NCI-H446 (cell line): ENCODE measurements at regions not wholly inside any gene's neighbourhood (a gene's known extent, or its start where the extent isn't known, plus 50 kb on each side); places are given as distances from the start of the nearest gene placed in this dataset.
"Not testable (repeated sequence)": the region's sequence is repeated elsewhere in the genome, so short reads cannot be mapped to it uniquely, and the experiment has no call there.

ENCODE experiments used
- DNase-seq, 2 experiments: peaks; one replicate each; lab custom pipeline; 2025; lab: John Stamatoyannopoulos, UW

DNA sequence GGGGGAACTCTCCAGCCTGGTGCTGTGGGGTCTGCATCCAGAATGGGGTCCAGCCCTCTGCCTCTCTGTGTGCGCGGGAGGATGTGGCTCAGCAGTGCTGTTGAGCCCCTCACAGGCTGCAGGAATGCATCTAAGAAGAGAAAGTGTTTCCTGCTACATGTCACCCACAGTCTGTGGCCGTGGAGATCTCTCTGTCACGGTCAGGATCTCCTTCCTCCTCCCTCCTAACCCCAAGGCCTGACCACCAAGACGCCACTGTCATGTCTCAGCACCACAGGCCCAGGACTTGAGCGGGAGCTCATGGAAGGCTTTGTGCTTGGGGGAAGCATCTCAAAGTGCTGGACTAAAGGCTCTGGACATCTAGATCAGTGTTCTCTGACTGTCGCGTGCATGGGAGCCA, 90.1 kb downstream of the SREK1 start:
- DNase-seq: no peak

- no peak for DNase-seq
These were observed 94.3 kb downstream of the SREK1 start for GRCh38 chr5:66238435-66238834.

DNA sequence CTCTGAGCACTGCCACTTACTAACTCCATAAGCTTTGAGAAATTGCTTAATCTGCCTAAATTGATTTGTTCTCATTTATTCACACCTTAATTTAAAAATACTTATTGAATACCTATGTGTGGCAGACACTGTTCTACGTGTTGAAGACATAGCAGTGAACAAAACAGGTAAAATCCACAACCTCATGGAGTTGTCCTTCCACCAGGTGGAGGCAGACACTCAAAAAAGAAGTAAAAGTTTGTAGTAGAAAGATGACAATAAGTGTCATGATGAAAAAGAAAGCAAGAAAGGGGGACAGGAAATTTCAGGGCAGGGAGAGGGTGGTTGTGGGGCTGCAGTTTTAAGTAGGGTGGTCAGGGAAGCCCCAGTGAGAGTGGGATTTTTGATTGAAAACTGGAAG, 94.9 kb downstream of the SREK1 start:
- DNase-seq: no peak

- DNase-seq: no peak
These were observed 97.2 kb downstream of the SREK1 start for GRCh38 chr5:66241136-66241825.

DNA sequence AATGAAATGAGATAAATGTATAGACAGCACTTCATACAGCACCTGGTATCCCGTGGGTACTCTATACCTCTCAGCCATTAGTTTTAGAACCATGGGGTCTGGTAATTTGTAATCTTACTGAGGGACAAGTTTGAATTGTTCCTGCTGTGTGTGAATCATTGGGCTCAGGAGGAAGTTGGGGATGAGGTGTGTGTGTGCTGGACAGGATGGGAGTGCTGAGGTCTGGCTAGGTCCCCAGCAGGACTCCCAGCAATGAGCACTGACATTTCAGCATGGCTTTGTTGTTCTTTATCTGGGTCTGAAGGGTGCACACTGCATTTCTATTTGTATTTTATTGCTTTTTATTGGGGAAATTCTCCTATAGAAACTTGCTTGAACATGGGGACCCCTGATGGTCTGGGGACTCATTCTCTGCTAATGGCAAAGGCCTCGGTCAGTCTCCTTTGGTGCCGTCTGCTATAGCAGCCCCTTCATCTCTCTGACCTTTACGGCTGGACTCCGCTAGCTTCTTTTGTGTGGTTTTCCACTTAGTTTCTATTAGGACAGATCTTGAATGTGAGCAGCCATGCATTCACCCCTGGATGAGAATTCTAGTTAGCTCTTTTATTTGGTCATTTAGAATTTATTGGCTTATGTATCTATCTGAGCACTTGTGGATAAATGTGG, 98.1 kb downstream of the SREK1 start:
- DNase-seq: no peak

- DNase-seq: no peak
These were observed 102.5 kb downstream of the SREK1 start for GRCh38 chr5:66246608-66247007.

- no peak for DNase-seq
These were observed 103.3 kb downstream of the SREK1 start for GRCh38 chr5:66247176-66247960.

- DNase-seq: no peak
These were observed 104.8 kb downstream of the SREK1 start for GRCh38 chr5:66248874-66249273.

GRCh38 chr5:66249920-66250319, 105.8 kb downstream of the SREK1 start:
- no peak for DNase-seq

- no peak for DNase-seq
These were observed 108.7 kb downstream of the SREK1 start for GRCh38 chr5:66252849-66253248.

GRCh38 chr5:66255714-66256113, 111.6 kb downstream of the SREK1 start:
- no peak for DNase-seq

DNA sequence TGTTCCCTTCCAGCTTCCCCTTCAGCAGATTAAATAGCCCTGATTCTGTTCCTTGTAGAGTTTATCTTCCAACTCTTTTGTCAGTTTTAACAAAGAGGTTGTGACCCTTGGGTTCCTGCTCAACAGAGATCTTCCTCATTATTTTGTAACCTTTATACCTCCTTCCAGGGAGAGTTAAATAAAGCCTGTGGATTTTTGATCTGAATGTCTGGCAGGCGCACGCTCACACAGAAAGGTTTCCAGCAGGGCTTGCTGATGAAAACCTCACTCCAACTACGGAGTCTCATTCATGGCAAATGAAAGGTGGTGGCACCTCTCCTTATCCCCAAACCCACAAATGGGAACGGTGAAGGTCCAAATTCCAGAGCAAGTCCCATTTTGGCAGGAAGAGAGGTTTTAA, 129.0 kb downstream of the SREK1 start:
- DNase-seq: no peak

GRCh38 chr5:66276986-66277385, 132.9 kb downstream of the SREK1 start:
- no peak for DNase-seq

DNA sequence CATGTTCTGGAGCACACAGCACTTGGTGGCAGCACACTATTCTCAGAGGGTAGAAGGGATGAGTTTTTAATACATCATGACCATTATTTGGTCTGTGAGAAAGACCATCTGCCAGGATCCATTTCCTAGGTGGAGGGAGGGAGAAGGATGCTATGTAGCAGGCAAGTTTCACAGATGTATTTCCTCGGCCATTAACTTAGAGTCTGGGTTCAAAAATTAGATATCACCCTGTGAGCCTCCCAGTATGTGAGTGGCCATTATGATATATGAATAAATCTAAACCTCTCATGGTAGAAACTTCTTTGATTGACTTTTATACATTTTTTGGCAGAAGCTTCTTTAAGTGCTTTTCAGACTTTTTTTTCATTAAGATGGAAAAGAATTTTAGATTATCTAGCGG, 133.9 kb downstream of the SREK1 start:
- DNase-seq: no peak

GRCh38 chr5:66281294-66281693, 137.2 kb downstream of the SREK1 start:
- no peak for DNase-seq

DNA sequence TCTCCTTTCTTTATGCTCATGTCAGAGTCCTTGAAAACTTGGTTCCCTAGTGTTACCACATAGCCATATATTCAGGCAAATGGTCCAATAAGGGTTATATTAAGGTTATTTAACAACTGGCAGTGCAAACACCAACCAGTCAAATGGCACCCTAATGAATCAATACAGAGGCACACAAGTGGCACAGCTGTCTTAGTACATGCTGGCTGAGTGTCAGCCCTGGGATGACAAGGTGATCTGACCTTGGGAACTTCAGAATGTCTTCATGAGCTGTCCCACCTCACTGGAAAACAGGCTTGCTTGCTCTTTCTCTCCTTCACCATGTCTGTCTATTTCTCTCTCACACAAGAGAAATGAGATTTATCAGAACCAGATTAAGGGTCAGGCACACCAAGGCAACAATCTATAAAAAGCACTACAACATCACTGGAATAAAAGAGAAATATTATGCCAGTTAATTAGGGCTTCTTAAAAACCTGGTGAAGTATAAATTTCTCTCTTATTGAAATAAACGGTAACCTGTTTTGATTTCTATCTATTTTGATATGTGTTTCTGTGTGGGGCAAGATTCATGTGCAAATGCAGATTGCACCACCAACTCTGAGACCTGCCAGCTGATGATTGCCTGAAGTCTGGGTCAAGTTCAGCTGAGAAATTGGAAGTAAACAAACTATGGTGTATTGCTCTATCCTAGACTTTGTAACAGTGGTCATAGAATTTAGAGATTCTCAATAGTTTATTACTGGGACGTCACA, 140.7 kb downstream of the SREK1 start:
- DNase-seq: no peak

GRCh38 chr5:66285343-66285922, 141.3 kb downstream of the SREK1 start:
- no peak for DNase-seq

DNA sequence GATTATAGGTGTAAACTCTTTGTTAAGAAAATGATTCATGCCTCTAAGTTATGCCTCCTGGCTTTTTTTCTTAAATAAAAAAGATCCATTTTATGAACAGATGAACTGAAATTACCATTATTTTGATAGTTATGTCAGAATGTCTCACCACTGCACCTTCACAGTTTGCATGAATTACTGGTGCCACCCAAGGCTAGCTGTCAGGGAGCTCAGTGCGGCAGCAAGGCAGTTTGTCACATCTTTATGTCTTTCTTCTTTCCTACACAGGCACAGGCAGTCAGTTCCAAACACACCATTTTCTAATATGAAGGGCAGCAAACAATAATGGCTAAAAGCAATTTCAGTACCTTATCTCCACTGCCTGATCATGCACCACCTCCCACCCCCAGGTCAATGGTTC, 147.7 kb downstream of the SREK1 start:
- DNase-seq: no peak

DNA sequence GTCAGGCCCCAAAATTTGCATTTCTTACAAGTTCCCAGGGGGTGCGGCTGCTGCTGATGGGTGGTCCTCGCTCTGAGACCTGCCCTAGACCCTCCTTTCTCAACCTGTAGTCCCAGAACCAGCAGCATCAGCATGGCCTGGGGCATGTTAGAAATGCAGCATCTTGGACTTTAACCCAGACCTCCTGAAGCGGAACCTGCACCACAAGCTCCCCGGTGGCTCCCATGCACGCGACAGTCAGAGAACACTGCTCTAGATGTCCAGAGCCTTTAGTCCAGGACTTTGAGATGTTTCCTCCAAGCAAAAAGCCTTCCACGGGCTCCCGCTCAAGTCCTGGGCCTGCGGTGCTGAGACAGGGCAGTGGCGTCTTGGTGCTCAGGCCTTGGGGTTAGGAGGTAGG, 149.8 kb downstream of the SREK1 start:
- DNase-seq: not testable (repeated sequence)

GRCh38 chr5:66299463-66299862, 155.4 kb downstream of the SREK1 start:
- no peak for DNase-seq

- DNase-seq: no peak
These were observed 158.2 kb downstream of the SREK1 start for GRCh38 chr5:66302344-66302743.
